ENCODE measurements at regions not wholly inside any gene's neighbourhood (a gene's known extent, or its start where the extent isn't known, plus 50 kb on each side); places are given as distances from the start of the nearest gene placed in this dataset.

GRCh38 chr1:177687544-177687943 lies 282.3 kb downstream of the SEC16B start:
- CTCF ChIA-PET, result no interaction called here
- Histone ChIP-seq H3K79me2 (ENCODE audit: low read depth) (no peaks in the 10 kb centered on the region), H3K4me2 (no peak overlapping the region), H3K4me3 (no peak overlapping the region), H3K9me3 (ENCODE audit: insufficient read depth, low read depth) (no peaks in the 10 kb centered on the region), H3F3A (ENCODE audit: insufficient read depth, low read depth) (no peaks in the 10 kb centered on the region), H3K27me3 (ENCODE audit: insufficient read depth, low read depth) (no peaks in the 10 kb centered on the region), H2AFZ (no peak overlapping the region), H3K27ac (no peak overlapping the region), H3K9me2 (ENCODE audit: insufficient read depth) (peaks cover 3% of the 10 kb centered on the region; the same call in 1 of the 2 replicates), H3K36me3 (ENCODE audit: low read depth) (no peaks in the 10 kb centered on the region), H4K20me1 (ENCODE audit: insufficient read depth) (no peaks in the 10 kb centered on the region), H3K4me1 (replicated peaks; ENCODE audit: insufficient read depth) (no peaks in the 10 kb centered on the region)
- TF ChIP-seq, protein P1, sequence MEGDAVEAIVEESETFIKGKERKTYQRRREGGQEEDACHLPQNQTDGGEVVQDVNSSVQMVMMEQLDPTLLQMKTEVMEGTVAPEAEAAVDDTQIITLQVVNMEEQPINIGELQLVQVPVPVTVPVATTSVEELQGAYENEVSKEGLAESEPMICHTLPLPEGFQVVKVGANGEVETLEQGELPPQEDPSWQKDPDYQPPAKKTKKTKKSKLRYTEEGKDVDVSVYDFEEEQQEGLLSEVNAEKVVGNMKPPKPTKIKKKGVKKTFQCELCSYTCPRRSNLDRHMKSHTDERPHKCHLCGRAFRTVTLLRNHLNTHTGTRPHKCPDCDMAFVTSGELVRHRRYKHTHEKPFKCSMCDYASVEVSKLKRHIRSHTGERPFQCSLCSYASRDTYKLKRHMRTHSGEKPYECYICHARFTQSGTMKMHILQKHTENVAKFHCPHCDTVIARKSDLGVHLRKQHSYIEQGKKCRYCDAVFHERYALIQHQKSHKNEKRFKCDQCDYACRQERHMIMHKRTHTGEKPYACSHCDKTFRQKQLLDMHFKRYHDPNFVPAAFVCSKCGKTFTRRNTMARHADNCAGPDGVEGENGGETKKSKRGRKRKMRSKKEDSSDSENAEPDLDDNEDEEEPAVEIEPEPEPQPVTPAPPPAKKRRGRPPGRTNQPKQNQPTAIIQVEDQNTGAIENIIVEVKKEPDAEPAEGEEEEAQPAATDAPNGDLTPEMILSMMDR (conservative IDR thresholded peaks at IDR 0.05), result no peak
- no peak for TF ChIP-seq EZH2 (IDR thresholded peaks at IDR 0.05; ENCODE audit: low read depth)
- intact Hi-C loops (cut with micrococcal nuclease; ENCODE audit: unreplicated experiment), result no loop called here
- BruUV-seq (replicated peaks), result no TSS peak
- no peak for DNase-seq
- POLR2A ChIA-PET (ENCODE audit: unreplicated experiment), result no interaction called here

GRCh38 chr1:177686933-177687332 lies 282.9 kb downstream of the SEC16B start:
- H3K9me2 ChIP-seq (ENCODE audit: insufficient read depth), result peaks cover 3% of the 10 kb centered on the region; the same call in 1 of the 2 replicates
- ChIA-PET POLR2A (ENCODE audit: unreplicated experiment) (no interaction called here), CTCF (no interaction called here)
- H3K36me3 ChIP-seq (ENCODE audit: low read depth), result no peaks in the 10 kb centered on the region
- no peak overlapping the region for H3K4me3 ChIP-seq
- intact Hi-C loops (cut with micrococcal nuclease; ENCODE audit: unreplicated experiment), result no loop called here
- H3F3A ChIP-seq (ENCODE audit: insufficient read depth, low read depth), result no peaks in the 10 kb centered on the region
- H4K20me1 ChIP-seq (ENCODE audit: insufficient read depth), result no peaks in the 10 kb centered on the region
- no peak for TF ChIP-seq EZH2 (IDR thresholded peaks at IDR 0.05; ENCODE audit: low read depth)
- TF ChIP-seq, protein P1 (conservative IDR thresholded peaks at IDR 0.05), result no peak
- H3K4me2 ChIP-seq, result no peak overlapping the region
- no peaks in the 10 kb centered on the region for H3K4me1 ChIP-seq (replicated peaks; ENCODE audit: insufficient read depth)
- no TSS peak for BruUV-seq (replicated peaks)
- no peaks in the 10 kb centered on the region for H3K27me3 ChIP-seq (ENCODE audit: insufficient read depth, low read depth)
- H3K9me3 ChIP-seq (ENCODE audit: insufficient read depth, low read depth), result no peaks in the 10 kb centered on the region
- H2AFZ ChIP-seq, result no peak overlapping the region
- H3K27ac ChIP-seq, result no peak overlapping the region
- no peak for DNase-seq
- no peaks in the 10 kb centered on the region for H3K79me2 ChIP-seq (ENCODE audit: low read depth)

DNA sequence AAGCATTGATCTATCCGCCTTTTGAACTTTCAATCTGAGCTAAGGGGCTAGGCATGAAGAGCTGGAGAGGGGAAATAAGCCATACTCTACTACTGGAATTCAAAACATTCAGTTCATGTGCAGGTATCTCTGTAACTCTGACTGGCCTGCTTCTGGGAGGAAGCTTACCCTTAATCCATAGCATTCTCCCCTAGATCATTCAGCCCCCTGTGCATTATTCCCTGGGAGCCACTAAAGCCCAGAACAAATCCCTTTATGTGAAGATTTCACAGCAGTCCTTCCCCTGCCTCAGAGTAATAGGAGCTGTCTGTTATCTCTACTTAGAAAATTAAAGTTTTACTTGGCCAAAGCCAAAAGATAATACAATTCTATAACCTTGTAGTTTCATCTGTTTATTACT lies 300.7 kb downstream of the SEC16B start:
- Histone ChIP-seq H4K20me1 (ENCODE audit: insufficient read depth) (no peaks in the 10 kb centered on the region), H3K36me3 (ENCODE audit: low read depth) (no peaks in the 10 kb centered on the region), H3K27ac (no peak overlapping the region), H3K9me3 (ENCODE audit: insufficient read depth, low read depth) (no peaks in the 10 kb centered on the region), H3K4me3 (no peak overlapping the region), H3F3A (ENCODE audit: insufficient read depth, low read depth) (no peaks in the 10 kb centered on the region), H3K79me2 (ENCODE audit: low read depth) (no peaks in the 10 kb centered on the region), H3K27me3 (ENCODE audit: insufficient read depth, low read depth) (no peaks in the 10 kb centered on the region), H3K9me2 (ENCODE audit: insufficient read depth) (no peaks in the 10 kb centered on the region), H3K4me2 (no peak overlapping the region), H2AFZ (no peak overlapping the region), H3K4me1 (replicated peaks; ENCODE audit: insufficient read depth) (no peaks in the 10 kb centered on the region)
- CTCF ChIA-PET, result interaction anchor here (0.6 kb wide), 1 partner anchor 585 kb away, joined by 4 read pairs; no protein-coding TSS in a partner anchor
- no peak for DNase-seq
- TF ChIP-seq, protein P1 (conservative IDR thresholded peaks at IDR 0.05), result no peak
- no peak for TF ChIP-seq EZH2 (IDR thresholded peaks at IDR 0.05; ENCODE audit: low read depth)
- intact Hi-C loops (cut with micrococcal nuclease; ENCODE audit: unreplicated experiment), result no loop called here
- BruUV-seq (replicated peaks), result no TSS peak
- POLR2A ChIA-PET (ENCODE audit: unreplicated experiment), result no interaction called here

Data from PC-9 (cell line).